ENCODE measurements at regions not wholly inside any gene's neighbourhood (a gene's known extent, or its start where the extent isn't known, plus 50 kb on each side); places are given as distances from the start of the nearest gene placed in this dataset.

DNA sequence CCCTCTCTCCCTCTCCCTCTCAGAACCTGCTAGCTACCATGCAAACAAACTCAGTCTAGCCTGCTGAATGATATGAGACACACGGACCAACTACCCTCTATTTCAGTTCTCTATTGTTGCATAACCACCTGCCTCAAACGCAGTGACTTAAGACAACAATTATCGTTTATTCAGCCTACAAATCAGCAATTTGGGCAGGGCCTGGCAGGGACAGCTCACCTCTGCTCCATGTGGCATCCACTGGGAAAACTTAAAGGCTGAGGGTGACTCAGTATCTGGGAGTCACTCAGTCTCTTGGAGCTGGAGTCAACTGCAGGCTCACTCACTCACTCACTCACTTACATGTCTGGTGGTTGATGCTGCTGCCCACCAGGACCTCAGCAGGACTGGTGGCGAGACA, 121.3 kb downstream of the SEC16B start:
- WGBS, 2 donors = 54 to 64% methylated on average over 4 of the region's 4 CpGs
- TF ChIP-seq CTCF (IDR thresholded peaks at IDR 0.05) = no peak
- no peak for TF ChIP-seq POLR2A (IDR thresholded peaks at IDR 0.05)

GRCh38 chr1:177847843-177848242, 122.0 kb downstream of the SEC16B start:
- H3K36me3 ChIP-seq (replicated peaks in 1 of 2; ENCODE audit: insufficient read depth in 1 of 2, low read depth in 2 of 2) = no peaks in the 10 kb centered on the region
- intact Hi-C loops (cut with DNase I) = no loop called here
- no peaks in the 10 kb centered on the region for H3K9me3 ChIP-seq
- H3K27me3 ChIP-seq = no peaks in the 10 kb centered on the region
- no peaks in the 10 kb centered on the region for H3K4me1 ChIP-seq
- DNase-seq (no peak), ATAC-seq (no peak)
- 66 to 67% methylated on average over 4 to 5 of the region's 5 CpGs for WGBS, 2 donors
- no peak overlapping the region for H3K4me3 ChIP-seq
- TF ChIP-seq CTCF (IDR thresholded peaks at IDR 0.05) (no peak), POLR2A (IDR thresholded peaks at IDR 0.05) (no peak)
- H3K27ac ChIP-seq = no peak overlapping the region

More for the DNA sequence above, 121.3 kb downstream of the SEC16B start:
- no peak for DNase-seq
- Histone ChIP-seq H3K4me1 (no peaks in the 10 kb centered on the region), H3K9me3 (no peaks in the 10 kb centered on the region), H3K27me3 (no peaks in the 10 kb centered on the region), H3K27ac (no peak overlapping the region), H3K4me3 (no peak overlapping the region), H3K36me3 (replicated peaks in 1 of 2; ENCODE audit: insufficient read depth in 1 of 2, low read depth in 2 of 2) (no peaks in the 10 kb centered on the region)
- intact Hi-C loops (cut with DNase I) = no loop called here
- ATAC-seq = no peak

GRCh38 chr1:177838907-177839485, 130.9 kb downstream of the SEC16B start:
- no peaks in the 10 kb centered on the region for H3K36me3 ChIP-seq (replicated peaks in 1 of 2; ENCODE audit: insufficient read depth in 1 of 2, low read depth in 2 of 2)
- intact Hi-C loops (cut with DNase I) = no loop called here
- no peak overlapping the region for H3K4me3 ChIP-seq
- no peaks in the 10 kb centered on the region for H3K4me1 ChIP-seq
- TF ChIP-seq CTCF (IDR thresholded peaks at IDR 0.05) (no peak), POLR2A (IDR thresholded peaks at IDR 0.05) (no peak)
- H3K9me3 ChIP-seq = no peaks in the 10 kb centered on the region
- no peak overlapping the region for H3K27ac ChIP-seq
- DNase-seq = no peak
- no peaks in the 10 kb centered on the region for H3K27me3 ChIP-seq
- WGBS, 2 donors = 59 to 60% methylated on average over 8 of the region's 8 CpGs
- no peak for ATAC-seq

- ATAC-seq (no peak), DNase-seq (no peak)
- intact Hi-C loops (cut with DNase I) = no loop called here
- H3K27ac ChIP-seq = no peak overlapping the region
- no peak for TF ChIP-seq POLR2A (IDR thresholded peaks at IDR 0.05)
- no peak for TF ChIP-seq CTCF (IDR thresholded peaks at IDR 0.05)
- 56 to 61% methylated on average over 3 of the region's 3 CpGs for WGBS, 2 donors
- H3K36me3 ChIP-seq (replicated peaks in 1 of 2; ENCODE audit: insufficient read depth in 1 of 2, low read depth in 2 of 2) = no peaks in the 10 kb centered on the region
- no peak overlapping the region for H3K4me3 ChIP-seq
- no peaks in the 10 kb centered on the region for H3K9me3 ChIP-seq
- no peaks in the 10 kb centered on the region for H3K4me1 ChIP-seq
- H3K27me3 ChIP-seq = no peaks in the 10 kb centered on the region
Measured at GRCh38 chr1:177833631-177834030, 136.2 kb downstream of the SEC16B start.

DNA sequence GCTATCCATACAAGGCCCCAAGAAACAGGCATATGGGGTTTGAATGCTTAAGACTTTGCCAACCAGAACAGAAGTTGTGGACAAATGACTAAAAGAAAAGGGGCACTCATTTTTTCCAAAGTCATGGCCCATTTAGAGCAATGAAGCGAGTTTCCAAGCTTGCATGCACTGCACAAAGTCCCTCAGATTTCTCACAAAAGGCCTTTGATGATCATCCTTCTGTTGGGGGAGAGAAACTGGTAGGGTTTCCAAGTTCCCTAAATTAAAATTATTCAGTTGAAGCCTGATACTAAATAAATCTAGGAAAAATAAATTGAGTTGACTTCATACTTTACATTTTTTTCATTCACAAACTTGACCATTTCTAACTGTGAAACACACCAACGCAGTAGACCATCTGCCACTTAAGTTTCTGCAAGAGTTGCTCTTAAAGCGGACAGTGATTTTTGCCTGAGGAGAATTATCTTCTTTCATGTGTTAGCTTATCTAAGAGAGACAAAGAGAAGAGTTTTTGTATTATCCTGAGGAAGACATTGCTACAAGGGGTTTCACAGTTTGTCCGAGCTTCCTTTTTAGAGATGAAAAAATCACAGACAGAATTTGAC, 139.2 kb downstream of the SEC16B start:
- no peaks in the 10 kb centered on the region for H3K9me3 ChIP-seq
- no peak overlapping the region for H3K4me3 ChIP-seq
- no peaks in the 10 kb centered on the region for H3K27me3 ChIP-seq
- ATAC-seq (no peak), DNase-seq (no peak)
- TF ChIP-seq CTCF (IDR thresholded peaks at IDR 0.05) (no peak), POLR2A (IDR thresholded peaks at IDR 0.05) (no peak)
- 84 to 91% methylated on average over 4 of the region's 4 CpGs for WGBS, 2 donors
- no peaks in the 10 kb centered on the region for H3K36me3 ChIP-seq (replicated peaks in 1 of 2; ENCODE audit: insufficient read depth in 1 of 2, low read depth in 2 of 2)
- H3K27ac ChIP-seq = no peak overlapping the region
- intact Hi-C loops (cut with DNase I) = no loop called here
- H3K4me1 ChIP-seq = no peaks in the 10 kb centered on the region
